Liver (tissue), 3 donors: ENCODE measurements at regions not wholly inside any gene's neighbourhood (a gene's known extent, or its start where the extent isn't known, plus 50 kb on each side); places are given as distances from the start of the nearest gene placed in this dataset.

ENCODE experiments used
- FOXA1 ChIP-seq: IDR thresholded peaks from 2 replicates; pipeline ENCODE4 v1.6.1; 2016; ENCODE audit warnings: antibody characterized with exemption
- RAD21 ChIP-seq, 2 donors: IDR thresholded peaks; 2 replicates each; pipeline ENCODE4 v1.6.1; 2016; ENCODE audit warnings: antibody characterized with exemption in 2 of 2, mild to moderate bottlenecking in 2 of 2
- TAF1 ChIP-seq: conservative IDR thresholded peaks from 2 replicates; pipeline ENCODE4 v1.6.1; 2016; ENCODE audit warnings: antibody characterized with exemption, mild to moderate bottlenecking
- TF ChIP-seq, protein P1 (sequence below): fragments of 150-350 bp; IDR thresholded peaks from 2 replicates; pipeline ENCODE4 v1.5.1; 2017; ENCODE audit warnings: improper control_type of control experiment, low read depth, low read length; ENCODE audit not compliant: missing input control
- TF ChIP-seq, protein P2 (sequence below): IDR thresholded peaks from 2 replicates; pipeline ENCODE4 v1.6.1; 2016; ENCODE audit warnings: antibody characterized with exemption, mild to moderate bottlenecking
- donor health status: healthy.
- donor health status: healthy.

DNA sequence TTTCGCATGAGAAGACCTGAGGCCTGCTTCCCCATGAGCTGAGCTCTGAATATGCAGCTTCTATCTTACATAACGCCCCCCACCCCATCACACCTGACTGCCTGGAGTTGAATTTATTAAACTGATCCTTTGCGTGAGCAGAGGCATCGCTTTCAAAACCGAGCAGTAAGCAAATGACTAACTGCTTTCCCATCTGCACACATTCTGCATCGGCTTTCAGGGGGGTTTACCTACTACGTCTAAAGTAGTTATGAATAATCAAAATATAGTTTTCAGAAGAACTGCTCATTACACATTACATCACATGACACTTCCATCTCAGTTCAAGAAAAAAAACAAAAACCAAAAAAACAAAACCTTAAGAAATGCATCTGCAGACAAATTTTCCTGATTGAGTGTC lies 54.7 kb upstream of the EGR2 start:
- no peak for TF ChIP-seq RAD21 (IDR thresholded peaks at IDR 0.05)
- TF ChIP-seq, protein P1, sequence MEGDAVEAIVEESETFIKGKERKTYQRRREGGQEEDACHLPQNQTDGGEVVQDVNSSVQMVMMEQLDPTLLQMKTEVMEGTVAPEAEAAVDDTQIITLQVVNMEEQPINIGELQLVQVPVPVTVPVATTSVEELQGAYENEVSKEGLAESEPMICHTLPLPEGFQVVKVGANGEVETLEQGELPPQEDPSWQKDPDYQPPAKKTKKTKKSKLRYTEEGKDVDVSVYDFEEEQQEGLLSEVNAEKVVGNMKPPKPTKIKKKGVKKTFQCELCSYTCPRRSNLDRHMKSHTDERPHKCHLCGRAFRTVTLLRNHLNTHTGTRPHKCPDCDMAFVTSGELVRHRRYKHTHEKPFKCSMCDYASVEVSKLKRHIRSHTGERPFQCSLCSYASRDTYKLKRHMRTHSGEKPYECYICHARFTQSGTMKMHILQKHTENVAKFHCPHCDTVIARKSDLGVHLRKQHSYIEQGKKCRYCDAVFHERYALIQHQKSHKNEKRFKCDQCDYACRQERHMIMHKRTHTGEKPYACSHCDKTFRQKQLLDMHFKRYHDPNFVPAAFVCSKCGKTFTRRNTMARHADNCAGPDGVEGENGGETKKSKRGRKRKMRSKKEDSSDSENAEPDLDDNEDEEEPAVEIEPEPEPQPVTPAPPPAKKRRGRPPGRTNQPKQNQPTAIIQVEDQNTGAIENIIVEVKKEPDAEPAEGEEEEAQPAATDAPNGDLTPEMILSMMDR = no peak
- no peak for TF ChIP-seq TAF1
- no peak for TF ChIP-seq FOXA1
- TF ChIP-seq, protein P2, sequence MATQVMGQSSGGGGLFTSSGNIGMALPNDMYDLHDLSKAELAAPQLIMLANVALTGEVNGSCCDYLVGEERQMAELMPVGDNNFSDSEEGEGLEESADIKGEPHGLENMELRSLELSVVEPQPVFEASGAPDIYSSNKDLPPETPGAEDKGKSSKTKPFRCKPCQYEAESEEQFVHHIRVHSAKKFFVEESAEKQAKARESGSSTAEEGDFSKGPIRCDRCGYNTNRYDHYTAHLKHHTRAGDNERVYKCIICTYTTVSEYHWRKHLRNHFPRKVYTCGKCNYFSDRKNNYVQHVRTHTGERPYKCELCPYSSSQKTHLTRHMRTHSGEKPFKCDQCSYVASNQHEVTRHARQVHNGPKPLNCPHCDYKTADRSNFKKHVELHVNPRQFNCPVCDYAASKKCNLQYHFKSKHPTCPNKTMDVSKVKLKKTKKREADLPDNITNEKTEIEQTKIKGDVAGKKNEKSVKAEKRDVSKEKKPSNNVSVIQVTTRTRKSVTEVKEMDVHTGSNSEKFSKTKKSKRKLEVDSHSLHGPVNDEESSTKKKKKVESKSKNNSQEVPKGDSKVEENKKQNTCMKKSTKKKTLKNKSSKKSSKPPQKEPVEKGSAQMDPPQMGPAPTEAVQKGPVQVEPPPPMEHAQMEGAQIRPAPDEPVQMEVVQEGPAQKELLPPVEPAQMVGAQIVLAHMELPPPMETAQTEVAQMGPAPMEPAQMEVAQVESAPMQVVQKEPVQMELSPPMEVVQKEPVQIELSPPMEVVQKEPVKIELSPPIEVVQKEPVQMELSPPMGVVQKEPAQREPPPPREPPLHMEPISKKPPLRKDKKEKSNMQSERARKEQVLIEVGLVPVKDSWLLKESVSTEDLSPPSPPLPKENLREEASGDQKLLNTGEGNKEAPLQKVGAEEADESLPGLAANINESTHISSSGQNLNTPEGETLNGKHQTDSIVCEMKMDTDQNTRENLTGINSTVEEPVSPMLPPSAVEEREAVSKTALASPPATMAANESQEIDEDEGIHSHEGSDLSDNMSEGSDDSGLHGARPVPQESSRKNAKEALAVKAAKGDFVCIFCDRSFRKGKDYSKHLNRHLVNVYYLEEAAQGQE = no peak
